Erythroblast (primary cell): ENCODE measurements at regions not wholly inside any gene's neighbourhood (a gene's known extent, or its start where the extent isn't known, plus 50 kb on each side); places are given as distances from the start of the nearest gene placed in this dataset.

ENCODE experiments used
- GATA1 ChIP-seq: IDR thresholded peaks from 2 replicates; pipeline ENCODE4 v1.6.1; 2011; ENCODE audit warnings: low read depth, mild to moderate bottlenecking, control low read depth, low read length, moderate library complexity
- POLR2A ChIP-seq: IDR thresholded peaks from 2 replicates; pipeline ENCODE4 v1.6.1; 2011; ENCODE audit warnings: mild to moderate bottlenecking, low read length

DNA sequence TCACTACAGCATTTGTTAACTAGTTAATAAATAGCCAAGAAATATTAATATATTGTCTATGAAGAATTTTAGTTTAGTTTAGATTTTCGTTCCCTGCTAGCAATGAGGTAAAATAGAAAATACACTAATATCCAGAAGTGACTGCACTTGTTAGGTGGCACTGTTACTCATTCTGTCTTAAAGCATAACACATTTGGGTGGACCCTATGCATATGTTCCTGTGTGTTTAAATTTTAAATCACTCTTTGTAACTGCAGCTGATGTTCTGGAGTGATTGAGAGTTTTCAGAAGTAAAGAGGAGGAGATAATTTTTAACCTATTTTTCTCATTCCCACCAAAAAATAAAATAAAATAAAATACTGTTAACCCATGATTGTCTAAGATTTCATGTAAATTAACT, 73.9 kb upstream of the SOX4 start:
- TF ChIP-seq POLR2A: no peak
- TF ChIP-seq GATA1: no peak
